M059J (cell line): ENCODE measurements at regions not wholly inside any gene's neighbourhood (a gene's known extent, or its start where the extent isn't known, plus 50 kb on each side); places are given as distances from the start of the nearest gene placed in this dataset.

Experiments used
- DNase-seq: peaks from one replicate; pipeline ENCODE4 v3.0.0-alpha.2; 2012; ENCODE audit warnings: low read depth

- no peak for DNase-seq
Observed at GRCh38 chr5:3736466-3736865, 140.8 kb downstream of the IRX1 start.

DNA sequence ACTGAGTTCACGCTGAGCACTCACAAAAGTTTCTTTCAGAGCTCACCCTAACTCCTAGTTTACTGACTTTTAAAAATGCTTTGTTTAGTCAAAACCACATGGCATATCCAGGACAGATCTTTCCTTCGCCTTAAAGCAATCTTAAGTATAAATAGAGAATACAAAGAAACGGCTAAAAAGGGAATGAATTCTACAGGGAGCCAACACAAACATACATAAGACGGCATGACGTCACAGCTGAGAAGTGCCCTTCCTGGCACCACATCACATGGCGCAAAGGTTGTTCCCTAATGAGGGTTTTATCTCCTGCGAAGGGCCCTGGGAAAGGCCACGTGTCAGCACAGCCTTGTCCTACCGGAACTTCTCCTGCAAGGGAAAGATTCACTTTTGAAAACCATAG lies 141.3 kb downstream of the IRX1 start:
- no peak for DNase-seq

- no peak for DNase-seq
Observed at GRCh38 chr5:3738919-3739318, 143.3 kb downstream of the IRX1 start.

- DNase-seq: peak; percentile 62
Observed at GRCh38 chr5:3740546-3741373, 145.1 kb downstream of the IRX1 start.

DNA sequence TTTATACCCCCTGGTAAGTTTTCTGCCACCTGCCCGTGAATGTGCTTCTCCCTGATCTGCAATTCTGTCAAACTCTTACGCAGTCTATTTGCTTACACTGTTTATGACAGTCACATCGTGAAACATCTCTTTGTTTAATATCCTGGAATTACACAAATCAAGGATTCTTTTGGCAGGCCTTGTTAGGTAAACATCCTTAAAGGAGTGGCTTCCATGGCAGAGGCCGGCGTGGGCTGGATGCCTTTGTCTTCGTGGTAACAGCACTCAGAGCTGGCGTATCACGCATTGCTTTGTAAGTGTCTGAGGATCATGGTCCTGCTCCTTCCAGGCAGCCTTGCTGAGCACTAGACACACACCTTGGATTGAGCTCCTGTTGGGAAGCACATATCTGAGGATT lies 145.7 kb downstream of the IRX1 start:
- DNase-seq: peak; percentile 9

DNA sequence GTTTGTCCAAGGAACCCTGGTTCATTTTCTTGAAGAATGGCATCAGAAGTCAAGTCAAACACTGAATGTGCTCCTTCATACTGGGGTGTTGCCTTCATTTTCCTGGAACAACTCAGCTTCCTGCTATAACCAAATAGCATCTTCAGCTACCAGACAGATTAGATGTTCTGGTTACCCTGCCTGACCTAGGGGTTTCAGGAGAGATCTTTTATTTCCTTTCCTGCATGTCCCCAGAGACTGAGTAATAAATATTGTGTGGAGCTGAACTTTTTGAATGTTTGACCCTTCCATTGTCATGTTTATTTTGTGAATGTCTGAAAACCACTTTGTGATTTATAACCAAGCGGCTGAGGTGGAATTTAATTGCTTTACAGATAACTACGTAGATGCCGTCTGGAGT lies 147.1 kb downstream of the IRX1 start:
- DNase-seq: no peak

GRCh38 chr5:3751846-3752245 lies 156.2 kb downstream of the IRX1 start:
- DNase-seq: no peak

- DNase-seq: no peak
Observed at GRCh38 chr5:3778000-3778550, 182.4 kb downstream of the IRX1 start.

GRCh38 chr5:3778945-3779344 lies 183.3 kb downstream of the IRX1 start:
- no peak for DNase-seq

- DNase-seq: no peak
Observed at GRCh38 chr5:3780278-3780677, 184.6 kb downstream of the IRX1 start.

DNA sequence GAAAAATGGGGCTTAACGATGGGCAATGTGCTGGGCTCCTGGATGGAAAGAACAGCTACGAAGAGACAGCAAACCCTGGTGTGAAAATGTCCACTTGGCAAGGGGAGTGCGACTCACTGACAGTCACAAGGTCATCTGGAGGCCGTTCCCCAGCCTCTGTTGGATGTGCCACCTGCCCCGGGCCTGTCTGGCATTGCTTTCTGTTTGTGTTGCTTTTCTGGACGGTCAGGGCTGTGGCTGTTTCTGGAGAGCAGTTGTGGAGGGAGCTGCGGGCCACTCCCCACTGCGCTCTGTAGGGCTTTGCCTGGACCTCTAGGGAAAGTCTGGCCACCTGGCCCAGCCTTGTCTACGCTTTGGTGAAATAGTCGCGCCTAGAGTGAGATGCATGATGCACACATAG lies 185.3 kb downstream of the IRX1 start:
- no peak for DNase-seq

DNA sequence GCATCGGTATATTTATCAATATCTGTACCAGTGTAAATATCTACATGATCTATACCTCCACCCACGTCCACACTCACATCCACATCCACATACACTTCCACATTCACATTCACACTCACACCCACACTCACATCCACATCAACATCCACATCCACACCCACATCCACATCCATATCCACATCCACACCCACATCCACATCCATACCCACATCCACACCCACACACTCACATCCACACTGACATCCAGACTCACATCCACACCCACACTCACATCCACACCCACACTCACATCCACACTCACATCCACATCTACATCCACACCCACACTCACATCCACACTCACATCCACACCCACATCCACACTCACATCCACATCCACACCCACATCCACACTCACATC lies 189.2 kb downstream of the IRX1 start:
- DNase-seq: no peak

GRCh38 chr5:3786165-3786564 lies 190.5 kb downstream of the IRX1 start:
- DNase-seq: no peak

DNA sequence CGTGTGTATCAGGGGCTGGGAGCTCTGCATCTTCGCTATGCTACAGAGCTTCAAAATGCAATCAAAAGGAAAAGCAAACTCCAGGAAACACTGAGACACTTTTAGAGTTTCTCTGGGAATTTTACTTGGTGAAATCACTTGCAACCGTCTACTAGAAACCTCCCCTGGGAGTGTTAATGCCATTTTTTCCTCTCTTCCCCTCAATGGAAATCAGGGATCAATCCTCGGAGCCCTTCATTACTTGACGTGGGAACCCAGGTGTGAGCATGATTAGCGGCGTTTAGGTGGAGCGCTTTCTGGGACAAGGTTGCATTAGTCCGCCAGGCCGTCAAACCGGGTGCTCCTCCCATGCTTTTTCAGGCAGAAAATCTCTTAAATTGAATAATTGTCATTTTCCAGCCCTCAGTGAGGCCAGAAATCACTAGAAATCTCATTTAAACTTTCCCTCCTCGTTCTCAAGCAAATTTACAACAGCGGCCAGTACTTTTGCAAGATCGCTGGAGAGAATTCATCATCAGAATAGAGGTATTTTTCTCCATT lies 191.3 kb downstream of the IRX1 start:
- DNase-seq: no peak

DNA sequence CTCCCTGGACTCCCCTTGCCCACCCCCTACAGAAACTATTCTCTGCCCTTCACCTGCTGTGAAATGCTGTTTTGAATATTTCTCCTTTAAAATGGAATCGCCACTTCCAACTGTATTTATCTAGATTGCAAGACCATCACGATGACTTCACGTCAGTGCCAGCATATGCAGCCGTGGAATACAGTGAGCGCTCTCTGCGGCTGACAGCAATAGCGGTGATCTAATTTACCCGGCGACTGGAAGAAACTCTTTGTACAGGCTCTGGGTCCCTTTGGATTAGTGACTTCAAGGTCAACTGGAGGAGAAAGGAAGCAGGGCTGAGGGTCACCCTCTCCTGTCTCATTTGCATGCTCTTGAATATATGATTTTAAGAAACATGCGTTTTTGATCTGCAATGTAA lies 192.0 kb downstream of the IRX1 start:
- DNase-seq: no peak

GRCh38 chr5:3789519-3790193 lies 194.0 kb downstream of the IRX1 start:
- no peak for DNase-seq

GRCh38 chr5:3793162-3793561 lies 197.5 kb downstream of the IRX1 start:
- DNase-seq: no peak

GRCh38 chr5:3794611-3795010 lies 199.0 kb downstream of the IRX1 start:
- no peak for DNase-seq

DNA sequence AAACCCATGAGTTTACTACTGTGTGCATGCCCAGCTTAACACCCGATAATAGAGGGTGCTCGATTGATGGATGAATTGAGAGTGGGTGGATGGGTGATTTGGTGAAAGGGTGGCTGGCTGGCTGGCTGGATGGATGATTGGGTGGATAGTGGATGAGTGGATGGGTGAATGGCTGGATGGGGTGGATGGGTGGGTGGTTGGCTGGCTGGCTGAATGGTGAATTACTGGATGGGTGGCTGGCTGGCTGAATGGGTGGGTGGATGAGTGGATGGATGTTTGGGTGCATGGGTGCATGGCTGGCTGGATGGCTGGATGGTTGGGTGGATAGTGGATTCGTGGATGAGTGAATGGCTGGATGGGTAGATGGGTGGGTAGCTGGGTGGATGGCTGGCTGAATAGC lies 201.1 kb downstream of the IRX1 start:
- DNase-seq: no peak

- DNase-seq: no peak
Observed at GRCh38 chr5:3801967-3802366, 206.3 kb downstream of the IRX1 start.

- DNase-seq: no peak
Observed at GRCh38 chr5:3809455-3809854, 213.8 kb downstream of the IRX1 start.

DNA sequence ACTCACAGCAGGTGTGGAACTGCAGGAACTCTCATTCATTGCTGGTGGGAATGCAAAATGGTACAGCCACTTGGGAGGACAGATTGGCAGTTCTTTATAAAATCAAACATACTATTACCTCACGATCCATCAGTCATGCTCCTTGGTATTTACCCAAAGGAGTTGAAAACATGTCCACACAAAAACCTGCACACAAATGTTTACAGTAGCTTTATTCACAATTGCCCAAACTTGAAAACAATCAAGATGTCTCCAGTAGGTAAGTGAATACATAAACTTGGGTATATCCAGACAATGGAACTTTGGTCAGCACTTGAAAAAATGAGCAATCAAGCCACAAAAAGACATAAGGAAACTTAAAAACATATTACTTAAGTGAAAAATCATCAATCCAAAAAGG lies 215.5 kb downstream of the IRX1 start:
- DNase-seq: no peak

GRCh38 chr5:3818624-3819023 lies 223.0 kb downstream of the IRX1 start:
- no peak for DNase-seq
